ENCODE measurements at regions not wholly inside any gene's neighbourhood (a gene's known extent, or its start where the extent isn't known, plus 50 kb on each side); places are given as distances from the start of the nearest gene placed in this dataset.

DNA sequence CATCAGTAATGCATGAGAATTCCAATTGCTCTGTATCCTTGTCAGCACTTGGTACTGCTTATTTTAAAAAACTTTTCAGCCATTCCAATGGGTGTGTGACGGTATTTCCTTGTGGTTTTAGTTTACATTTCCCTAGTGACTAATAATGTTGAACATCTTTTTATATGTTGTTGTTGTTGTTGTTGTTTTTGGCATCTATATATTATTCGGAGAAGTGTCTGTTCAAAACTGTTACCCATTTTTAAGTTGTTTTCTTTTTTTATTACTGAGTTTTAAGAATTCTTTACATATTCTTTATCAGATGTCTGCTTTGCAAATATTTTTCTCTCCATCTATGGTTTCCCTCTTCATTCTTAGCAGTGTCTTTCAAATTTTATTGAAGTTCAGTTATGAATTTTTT, 231.1 kb upstream of the POU3F1 start:
- no peak for DNase-seq

DNA sequence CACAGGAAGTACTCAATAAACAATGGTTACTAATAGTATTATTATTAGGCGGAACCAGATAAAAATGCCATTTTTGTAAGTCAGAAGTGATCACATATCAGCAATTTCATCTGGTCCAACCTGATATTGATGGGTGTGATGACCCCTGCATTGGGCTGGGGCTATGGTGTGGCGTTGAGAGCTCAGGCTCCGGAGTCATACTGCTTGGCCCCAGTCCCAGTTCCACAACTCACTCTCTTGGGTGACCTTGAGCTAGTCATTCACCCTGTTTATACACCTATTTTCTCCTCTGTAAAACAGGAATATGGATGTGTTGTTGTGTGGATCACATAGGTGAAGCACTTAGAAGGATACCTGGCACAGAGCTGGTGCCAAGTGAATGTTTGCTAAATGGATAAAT, 229.4 kb upstream of the POU3F1 start:
- no peak for DNase-seq

DNA sequence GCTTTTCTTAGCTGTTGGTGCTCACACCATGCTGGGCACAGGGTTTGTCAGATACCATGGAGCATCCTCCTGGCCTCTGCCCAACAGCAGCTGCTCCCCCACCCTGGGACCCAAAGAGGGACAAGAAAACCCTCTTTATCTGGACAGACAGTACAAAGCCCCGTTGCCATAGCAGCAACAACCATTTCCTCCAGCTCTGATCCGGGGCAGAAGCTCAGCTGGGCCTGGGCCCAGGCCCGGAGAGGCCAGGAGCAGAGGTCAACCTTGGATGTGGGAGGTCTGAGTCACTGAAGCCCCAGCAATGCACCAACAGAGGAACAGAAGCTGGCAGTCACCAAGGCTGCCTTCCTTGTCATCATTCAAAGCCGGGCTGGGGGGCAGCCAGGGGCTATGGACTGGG, 228.4 kb upstream of the POU3F1 start:
- no peak for DNase-seq

DNA sequence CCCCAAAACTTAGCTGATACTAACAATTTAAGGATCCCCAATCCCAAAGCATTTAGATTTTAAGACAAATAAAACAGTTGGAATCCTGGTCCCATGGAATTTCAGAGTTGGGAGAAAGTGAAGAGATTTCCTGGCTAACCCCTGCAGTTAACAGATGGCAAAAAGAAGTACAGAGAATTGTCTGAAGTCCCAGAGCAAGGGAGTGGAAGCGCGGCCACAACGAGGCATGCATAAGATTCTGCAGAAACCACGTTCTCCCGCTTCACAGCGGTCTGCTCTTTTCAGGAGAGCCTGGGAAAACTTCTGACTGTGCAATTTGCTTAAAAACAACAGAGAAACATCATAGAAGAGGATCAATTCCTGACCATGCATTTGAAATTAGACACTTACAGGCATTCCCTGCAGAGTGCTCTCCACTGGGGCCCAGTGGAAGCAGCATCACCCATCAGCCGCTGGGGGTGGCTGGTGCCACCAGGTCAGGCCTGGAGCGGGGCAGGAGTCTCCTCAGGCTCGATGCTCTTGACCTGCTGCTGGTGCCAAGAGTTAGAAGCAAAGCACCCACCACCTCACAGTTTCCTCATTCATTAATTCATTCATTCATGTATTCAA, 226.7 kb upstream of the POU3F1 start:
- no peak for DNase-seq

DNA sequence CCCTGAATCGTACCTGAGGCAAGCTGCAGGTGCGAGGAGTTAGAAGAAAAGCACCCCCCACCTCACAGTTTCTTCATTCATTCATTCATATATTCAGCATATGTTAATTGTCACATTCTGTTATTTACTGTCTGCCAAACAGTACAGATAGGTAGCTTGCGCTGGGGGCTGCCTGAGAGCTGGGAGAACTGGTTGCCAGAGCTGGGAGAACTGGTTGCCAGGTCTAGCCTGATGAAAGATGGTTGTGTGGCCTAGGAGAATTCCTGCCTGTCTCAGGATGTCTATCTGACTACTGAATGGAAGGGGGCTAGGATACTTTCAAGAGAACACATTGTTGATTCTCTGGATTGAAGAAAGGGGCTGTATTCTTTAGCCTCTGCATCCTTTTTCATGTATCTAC, 225.9 kb upstream of the POU3F1 start:
- DNase-seq, result no peak

DNA sequence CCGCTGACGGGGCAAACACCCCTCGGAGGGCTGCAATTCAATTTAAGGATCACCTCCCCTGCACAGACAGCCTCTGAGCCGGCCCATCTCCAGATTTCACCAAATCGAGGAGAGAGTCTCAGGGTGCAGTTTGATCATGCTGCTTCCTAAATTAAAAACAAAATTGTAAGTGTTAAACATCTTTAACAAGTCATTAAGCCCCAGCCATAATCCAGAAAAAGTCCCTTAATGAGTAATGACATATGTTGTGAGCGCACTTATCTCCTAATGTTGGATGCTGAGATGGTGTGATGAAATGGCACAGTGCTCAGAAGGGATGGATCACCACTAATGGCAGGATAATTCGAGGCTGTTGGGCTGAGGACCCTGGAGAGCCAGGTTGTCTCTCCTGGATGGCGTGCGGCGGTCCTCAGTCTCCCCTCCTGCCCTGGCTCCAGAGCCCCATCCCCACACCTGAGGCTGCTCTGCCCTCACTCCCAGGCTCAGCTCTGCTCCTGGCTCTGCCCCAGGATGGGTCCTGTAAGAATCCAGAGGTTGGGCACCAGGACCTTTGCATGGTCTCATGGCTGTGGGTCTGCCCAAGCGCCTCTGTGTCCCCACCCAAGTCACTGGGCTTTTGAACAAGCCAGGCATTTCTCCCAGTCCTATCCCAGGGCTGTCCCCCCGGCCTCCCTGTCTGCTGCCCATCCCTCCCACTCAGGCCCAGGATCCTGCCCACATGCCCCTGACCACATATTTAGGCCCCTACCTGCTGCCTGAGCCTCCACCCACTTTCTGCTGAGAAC, 224.4 kb upstream of the POU3F1 start:
- DNase-seq, result no peak

DNA sequence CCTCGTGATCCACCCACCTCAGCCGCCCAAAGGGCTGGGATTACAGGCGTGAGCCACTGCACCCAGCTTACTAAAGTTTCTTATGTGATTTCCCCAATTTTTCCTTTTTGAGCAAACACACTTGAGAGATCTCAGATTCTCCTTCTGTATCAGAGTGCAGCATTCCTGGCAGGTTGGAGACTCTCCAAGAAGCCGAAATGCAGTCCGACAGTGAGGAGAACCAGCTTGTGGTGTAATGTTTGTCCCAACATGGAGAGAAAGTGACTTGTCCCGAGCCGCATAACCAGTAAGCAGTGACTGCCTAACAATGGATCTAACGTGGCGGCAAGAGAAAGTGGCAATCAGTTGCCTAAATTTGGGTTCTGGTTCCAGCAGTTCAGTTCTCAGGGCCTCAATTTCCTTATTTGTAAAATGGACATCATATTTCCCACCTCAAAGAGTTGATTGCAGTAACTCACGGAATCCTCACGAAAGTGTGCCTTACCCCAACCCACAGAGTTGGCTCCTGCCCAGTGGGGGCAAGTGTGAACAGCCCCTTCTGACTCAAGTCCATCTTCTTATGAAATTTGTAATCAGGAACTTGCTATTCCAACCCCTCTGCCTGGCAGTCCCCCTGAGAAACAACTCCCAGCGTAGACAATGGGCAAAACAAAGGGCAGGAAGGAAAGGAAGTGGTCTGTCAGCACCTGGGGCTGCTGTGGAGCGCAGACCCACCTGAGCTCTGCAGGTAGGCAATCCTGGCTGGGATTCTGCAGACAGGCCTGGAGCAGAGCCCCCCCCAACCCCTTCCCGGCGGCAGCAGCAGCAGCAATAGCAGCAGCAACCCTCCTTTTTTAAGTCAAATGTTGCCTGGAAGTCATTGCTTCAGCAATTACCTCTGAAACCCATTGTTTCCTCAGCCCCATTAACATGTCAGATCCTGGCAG, 223.6 kb upstream of the POU3F1 start:
- no peak for DNase-seq

DNA sequence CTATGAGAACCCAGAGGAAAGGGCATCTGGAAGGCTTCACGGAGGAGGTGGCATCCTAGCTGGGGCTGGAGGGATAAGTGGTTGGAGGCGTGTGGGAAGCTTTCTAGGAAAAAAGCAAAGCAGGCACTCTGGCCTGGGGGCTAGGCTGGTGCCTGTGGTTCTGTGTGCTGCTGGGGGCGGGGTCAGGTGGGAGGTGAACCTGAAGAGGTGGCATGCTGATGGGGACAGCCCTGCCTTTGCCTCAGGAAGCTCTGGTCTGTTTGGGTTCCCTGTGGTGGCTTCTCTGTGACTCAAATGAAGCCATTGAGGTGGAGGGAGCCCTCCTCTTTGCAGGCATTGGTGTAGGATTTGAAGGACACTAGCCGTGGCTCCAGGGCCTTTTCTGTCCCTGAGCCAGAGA, 221.6 kb upstream of the POU3F1 start:
- no peak for DNase-seq

DNA sequence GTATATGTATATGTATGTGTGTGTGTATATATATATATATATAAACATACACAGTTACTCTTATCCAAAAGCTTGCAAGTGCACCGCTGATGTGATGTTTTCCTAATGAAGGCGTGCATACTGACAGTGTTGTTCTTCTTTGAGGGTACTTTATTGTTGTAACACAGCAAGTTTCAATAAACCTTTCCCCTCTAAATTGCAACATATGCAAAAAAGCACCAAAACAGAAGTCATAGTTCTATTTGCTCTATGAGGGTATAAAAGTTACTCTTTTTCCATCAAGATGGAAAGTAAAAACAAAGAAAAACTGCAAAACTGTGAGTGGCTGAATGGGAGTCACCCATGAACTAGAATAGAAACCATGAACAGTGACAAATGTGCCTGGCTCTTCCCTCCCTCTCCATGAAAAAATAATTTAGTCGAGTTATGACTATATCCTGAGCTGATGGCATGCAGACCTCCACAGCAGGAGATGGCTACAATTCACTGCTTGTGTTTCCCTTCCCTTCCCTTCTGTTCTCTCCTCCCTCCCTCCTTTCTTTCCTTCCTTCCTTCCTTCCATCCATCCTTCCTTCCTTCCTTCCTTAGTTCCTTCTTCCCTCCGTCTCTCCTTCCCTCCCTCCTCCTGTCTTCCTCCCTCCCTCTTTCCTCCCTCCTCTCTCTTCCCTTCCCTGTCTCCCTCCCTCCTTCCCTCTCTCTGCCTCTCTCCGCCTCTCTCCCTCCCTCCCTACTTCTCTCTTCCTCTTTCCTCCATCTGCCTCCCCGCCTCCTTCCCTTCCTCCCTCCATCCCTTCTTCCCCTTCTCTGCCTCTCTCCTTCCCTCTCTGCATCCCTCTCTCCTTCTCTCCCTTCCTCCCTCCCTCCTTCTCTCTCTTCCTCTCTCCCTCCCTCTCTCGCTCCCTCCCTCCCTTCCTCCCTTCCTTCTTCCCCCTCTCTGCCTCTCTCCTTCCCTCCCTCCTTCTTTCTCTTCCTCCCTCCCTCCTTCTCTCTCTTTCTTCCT, 220.7 kb upstream of the POU3F1 start:
- DNase-seq, result no peak

DNA sequence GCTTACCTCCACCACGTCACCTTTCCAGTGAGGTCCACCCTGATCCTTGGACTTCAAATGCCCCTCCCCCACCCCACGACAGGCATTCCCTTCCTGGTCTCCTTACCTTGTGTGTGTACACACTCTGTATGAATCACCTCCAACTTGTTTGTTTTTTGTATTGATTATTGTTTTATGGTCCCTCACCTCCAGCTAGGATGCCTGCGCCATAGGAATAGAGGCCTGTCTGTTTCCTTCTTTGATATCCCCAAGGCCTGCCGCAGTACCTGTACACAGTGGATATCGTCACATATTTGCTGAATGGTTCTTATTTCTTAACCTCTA, 219.6 kb upstream of the POU3F1 start:
- no peak for DNase-seq

DNA sequence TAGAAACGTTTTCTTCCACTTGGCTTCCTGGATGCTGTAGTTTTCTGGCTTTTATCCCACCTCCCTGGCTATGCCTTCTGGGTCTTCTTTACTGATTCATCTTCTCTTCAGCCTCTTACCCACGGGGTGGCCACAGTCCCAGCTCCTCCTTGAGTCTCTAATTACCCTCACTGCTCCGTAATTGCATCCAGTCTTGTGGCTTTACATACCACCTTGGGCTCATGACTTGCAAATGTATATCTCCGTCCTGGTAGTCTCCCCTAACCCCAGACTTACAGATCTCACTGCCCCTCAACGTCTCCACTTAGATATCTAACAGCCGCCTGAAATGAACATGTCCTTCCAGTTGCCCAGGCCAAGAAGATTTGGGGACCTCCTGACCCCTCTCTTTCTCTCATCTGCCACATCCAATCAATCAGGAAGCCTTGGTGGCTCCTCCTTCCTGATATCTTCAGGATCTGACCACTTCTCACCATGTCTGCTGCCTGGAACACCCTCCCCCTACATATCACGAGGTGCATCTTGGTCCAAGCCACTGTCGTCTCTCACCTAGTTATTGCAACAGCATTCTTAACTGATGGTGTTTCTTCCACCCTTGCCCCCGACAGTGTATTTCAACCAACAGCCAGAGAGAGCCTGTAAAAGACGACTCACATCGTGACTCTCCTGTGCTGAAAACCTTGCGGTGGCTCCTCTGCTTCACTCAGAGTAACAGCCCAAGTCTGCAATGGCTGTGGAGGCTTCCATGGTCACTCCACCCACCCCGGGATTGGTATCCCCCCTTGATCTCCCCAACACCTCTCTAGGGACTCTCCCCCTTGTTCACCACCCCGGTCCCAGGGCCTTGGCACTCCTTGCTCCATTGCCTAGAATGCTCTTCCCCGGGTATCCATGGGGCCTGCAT, 219.0 kb upstream of the POU3F1 start:
- no peak for DNase-seq

DNA sequence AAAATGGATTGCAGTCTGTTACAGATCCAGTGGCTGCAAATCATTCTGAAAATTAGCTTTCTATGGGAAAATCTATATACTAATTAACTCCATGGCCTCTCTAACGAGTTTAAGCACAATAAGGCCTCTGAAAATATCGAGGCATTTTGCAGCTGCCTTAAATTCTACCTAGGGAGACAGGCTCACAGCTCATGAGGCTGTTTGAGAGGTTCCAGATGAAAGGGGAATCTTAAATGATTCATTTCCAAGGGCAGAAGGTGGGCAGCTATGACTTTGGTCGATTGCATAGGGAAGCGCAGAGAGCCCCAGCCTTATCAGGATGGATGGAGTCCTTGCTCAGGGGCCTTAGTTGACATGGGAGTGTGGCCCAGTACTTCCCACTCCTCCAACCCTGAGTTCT, 216.8 kb upstream of the POU3F1 start:
- DNase-seq, result no peak

DNA sequence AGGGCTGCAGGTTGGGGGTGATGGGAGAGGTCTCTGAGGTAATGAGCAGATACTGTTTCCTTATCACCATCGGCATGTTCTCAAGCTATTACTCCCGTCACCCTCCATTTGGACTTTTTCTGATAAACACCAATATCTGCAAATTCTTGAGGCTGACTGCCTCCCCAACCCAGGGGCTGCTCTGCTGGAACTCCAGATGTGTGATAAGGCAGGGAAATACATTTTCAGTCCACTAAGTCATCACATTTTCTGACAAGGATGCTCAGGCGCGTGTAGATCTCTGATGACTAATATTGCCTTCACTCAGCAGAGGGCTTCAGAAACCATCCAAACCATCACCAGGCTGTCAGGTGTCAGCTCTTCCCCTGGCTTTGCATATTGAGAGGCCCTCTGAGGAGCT, 215.0 kb upstream of the POU3F1 start:
- DNase-seq, result no peak

DNA sequence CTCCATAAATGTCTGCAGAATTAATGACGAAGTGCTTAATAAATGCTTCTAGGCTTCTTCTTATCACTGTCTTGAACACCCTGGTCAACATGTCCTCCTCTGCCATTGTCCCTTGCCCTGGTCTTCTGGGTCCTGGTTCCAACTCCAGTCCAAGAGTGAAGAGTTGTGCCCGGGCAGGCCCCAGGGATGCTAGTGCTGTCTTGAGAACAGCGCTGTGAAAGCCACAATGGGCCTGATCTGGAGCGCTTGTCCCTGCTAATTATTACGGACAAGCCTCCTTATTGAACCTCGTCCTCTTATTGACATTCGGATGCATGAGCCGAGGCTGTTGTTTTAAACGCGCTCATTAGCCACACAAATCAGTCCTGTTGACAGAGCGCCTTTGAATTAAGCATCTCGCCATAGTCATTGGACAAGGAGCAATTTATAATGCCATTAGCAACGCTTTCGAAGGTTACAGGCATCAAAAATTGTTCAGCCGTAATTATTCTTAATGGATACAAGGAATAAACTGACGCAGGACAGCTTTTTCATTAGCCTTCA, 211.6 kb upstream of the POU3F1 start:
- no peak for DNase-seq

DNA sequence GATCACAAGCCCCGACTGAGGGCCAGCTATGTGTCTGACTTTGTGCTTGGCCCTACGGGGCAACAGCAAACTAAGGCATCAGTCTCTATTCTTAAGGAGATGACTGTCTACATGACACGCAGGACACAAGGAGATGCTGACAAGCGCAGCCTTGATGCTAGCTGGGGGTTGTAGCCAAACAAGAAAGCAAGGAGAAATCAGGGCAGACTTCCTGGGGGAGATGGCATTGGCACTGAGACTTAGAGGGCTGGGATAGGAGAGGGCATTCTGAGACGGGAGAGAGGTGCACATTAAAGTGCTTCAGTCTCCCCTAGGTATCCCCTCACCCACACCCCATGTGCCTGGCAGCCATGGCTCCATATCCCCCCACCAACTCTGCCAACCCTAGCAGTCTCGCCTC, 210.8 kb upstream of the POU3F1 start:
- no peak for DNase-seq

DNA sequence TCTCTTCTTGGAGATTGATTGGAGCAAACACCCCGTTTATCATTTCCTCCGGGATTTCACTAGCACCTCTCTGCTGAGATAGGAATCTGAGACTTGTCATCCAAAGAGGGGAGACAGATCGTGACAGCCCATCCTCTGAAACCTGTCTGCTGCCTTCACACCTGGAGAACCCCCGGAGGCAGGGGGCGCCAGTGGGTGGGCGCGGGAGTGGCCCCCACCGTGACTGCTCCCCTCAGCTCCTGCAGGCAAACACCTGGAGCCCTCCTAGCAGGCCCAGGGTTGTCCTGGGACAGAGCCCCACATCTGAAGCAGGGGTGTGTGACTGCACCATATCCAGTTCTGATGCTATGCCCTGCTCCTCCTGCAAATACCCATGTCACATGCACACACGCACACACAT, 209.5 kb upstream of the POU3F1 start:
- DNase-seq, result no peak

DNA sequence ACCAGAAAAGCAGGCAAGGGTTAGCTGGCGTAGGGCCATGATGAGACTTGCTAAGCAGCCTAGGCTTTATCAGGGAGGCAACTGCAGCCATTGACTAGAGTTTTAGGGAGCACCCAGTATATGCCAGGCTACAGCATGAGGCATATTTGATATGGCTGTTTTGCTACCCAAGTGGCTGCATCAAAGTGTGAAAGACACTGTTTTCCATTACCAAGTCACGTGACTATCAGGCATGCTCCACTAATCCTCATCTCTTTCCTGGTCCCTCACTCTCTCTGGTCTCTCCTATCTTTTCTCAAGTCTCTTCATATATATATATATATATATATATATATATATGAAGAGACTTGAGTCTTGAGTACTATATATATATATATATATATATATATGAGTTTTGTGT, 206.7 kb upstream of the POU3F1 start:
- no peak for DNase-seq

DNA sequence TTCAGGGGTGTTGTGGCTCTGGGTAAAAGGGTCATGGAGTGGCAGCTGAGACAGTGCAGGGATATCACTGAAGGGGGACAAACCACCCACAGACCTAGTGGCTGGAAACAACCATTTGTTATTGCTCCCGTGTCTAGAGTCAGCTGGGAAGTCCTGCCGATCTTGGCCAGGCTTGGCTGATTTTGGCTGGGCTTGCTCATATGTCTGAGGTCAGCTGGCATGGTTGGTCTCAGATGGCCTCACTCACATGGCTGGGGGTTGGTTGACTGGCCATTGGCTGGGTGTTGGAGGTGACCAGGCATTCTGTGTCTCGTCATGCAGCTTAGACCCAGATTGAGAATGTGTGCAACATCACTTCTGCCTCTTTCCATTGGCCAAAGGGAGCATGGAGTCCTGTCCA, 203.8 kb upstream of the POU3F1 start:
- no peak for DNase-seq

DNA sequence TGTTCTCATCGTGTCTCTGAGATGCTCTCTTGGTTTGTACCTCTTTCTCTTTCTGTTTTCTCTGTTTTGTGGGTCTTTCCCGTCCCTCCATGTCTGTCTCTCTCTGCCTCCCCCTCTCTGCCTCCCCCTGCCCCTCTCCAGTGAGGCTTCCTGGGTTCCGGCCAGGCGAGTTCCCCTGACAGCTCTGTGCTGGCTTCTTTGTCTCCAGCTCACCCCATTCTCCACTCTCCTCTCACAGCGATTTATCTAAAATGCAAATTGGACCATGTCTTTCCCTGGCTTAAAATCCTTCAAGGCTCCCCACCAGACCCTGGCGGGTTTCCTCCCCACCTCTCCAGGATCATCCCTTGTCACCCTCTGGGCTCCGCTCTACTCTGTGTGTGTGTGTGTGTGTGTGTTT, 202.4 kb upstream of the POU3F1 start:
- no peak for DNase-seq

DNA sequence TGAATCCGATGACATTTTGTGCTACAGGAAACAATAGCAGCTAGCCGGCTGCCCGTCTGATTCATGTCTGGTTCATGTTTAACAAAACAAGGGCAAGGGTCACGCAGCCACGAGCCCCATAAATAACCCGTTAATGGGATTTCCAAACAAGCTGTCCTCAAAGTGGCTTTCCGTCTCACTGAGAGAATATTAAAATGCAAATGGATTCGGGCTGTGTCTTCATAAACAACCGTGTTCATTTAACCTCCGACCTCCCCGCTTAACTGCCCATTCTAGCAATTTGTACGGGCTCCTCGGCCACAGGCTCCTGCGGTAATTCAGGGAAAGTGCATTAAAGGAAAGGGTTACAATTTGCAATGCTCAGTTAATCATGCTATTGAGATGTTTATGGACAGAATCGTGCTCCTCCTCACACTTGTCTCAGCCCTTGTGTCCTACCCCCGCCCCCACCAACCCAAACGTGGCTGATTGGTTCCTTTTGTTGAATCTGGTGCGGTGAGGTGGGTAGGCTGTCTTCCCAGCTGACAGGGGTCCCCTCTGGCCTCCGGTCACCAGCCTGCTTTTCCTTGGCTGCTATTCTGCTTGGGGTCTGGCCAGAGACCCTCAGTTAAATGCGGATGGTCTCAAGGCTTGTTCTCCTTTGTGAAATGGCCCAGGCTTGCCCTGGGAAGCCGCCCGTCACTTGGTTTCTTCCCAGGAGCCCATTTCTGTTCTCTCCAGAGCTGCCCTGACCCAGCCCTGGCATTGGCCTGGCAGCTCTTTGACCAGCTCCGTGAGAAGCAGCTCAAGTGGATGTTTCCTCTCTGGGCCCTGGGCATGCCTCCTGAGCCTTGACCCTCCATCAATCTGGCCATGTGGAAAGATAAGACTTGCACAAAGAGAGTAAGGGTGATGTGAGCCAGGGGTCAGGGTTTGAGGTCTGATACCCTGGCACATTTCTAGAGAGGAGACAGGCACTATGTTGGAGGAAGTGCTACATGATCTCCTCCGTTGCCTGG, 200.7 kb upstream of the POU3F1 start:
- no peak for DNase-seq
